ENCODE measurements at regions not wholly inside any gene's neighbourhood (a gene's known extent, or its start where the extent isn't known, plus 50 kb on each side); places are given as distances from the start of the nearest gene placed in this dataset.

DNA sequence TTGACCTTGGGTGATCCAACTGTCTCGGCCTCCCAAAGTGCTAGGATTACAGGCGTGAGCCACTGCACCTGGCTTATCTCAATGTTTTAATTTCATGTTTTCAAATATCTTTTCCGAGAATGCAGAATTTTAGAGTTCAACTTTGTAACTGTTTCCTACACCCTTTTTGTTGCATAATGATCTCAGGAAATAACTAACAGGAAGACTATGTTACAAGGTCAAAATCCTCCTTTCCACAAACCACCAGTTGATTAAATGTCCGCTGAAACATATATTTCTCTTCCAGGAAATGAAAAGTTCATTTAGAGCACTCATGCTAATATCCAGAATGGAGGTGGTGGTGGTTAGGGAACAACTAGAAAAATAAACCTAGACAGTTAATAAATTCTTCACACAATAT is 377.8 kb downstream of the PPP4R3C start:
- TF ChIP-seq, protein P1, sequence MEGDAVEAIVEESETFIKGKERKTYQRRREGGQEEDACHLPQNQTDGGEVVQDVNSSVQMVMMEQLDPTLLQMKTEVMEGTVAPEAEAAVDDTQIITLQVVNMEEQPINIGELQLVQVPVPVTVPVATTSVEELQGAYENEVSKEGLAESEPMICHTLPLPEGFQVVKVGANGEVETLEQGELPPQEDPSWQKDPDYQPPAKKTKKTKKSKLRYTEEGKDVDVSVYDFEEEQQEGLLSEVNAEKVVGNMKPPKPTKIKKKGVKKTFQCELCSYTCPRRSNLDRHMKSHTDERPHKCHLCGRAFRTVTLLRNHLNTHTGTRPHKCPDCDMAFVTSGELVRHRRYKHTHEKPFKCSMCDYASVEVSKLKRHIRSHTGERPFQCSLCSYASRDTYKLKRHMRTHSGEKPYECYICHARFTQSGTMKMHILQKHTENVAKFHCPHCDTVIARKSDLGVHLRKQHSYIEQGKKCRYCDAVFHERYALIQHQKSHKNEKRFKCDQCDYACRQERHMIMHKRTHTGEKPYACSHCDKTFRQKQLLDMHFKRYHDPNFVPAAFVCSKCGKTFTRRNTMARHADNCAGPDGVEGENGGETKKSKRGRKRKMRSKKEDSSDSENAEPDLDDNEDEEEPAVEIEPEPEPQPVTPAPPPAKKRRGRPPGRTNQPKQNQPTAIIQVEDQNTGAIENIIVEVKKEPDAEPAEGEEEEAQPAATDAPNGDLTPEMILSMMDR (IDR thresholded peaks at IDR 0.05; ENCODE audit: low read depth, low read length) = no peak
- in situ Hi-C loops (cut with HindIII; ENCODE audit: low sequenced_read_pairs) = no loop called here
- no peak for DNase-seq (ENCODE audit: low read depth, low spot score)
- no peak overlapping the region for H3K4me3 ChIP-seq (ENCODE audit: low read depth, low read length)

DNA sequence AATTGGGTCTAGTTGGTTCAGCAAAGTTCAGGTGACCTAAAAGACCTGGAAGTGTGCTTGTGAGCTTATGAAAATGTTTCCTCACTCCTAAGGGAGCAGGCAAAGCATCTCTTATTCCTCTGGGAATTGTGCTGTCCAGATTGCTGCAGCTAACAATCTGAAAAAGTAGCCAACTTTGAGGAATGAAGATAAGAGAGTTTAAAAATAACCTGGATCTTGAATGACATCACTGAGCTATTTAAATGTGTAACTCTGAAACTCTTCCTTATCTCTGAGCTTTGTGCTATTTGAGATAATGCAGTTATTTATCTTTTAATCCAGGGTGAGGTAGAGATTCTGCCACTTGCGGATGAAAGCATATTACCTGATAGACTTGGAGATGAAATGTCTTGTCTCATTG is 384.8 kb downstream of the PPP4R3C start:
- no peak overlapping the region for H3K4me3 ChIP-seq (ENCODE audit: low read depth, low read length)
- TF ChIP-seq, protein P1 (IDR thresholded peaks at IDR 0.05; ENCODE audit: low read depth, low read length) = no peak
- DNase-seq (ENCODE audit: low read depth, low spot score) = no peak
- in situ Hi-C loops (cut with HindIII; ENCODE audit: low sequenced_read_pairs) = no loop called here

DNA sequence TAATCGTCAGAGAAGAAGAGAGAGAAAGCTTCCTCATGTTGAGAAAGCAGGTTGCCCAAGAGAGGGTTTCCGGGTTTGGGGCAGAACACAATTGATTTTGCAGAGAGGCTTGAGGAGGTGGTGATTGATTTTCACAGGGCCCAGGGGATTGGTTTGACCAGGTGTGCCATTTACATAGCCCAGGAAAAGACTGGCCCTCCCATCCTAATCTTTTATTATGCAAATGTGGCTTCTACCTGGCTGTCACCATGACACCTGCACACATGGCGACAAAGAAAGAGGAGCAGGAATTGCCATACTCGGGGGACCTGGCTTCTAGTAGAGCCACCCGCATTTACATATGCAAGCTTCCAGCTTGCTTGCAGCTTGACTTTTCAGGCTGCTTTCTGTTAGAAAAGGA is 405.3 kb downstream of the PPP4R3C start:
- no peak for DNase-seq (ENCODE audit: low read depth, low spot score)
- TF ChIP-seq, protein P1 (IDR thresholded peaks at IDR 0.05; ENCODE audit: low read depth, low read length) = no peak
- H3K4me3 ChIP-seq (ENCODE audit: low read depth, low read length) = no peak overlapping the region
- in situ Hi-C loops (cut with HindIII; ENCODE audit: low sequenced_read_pairs) = no loop called here

DNA sequence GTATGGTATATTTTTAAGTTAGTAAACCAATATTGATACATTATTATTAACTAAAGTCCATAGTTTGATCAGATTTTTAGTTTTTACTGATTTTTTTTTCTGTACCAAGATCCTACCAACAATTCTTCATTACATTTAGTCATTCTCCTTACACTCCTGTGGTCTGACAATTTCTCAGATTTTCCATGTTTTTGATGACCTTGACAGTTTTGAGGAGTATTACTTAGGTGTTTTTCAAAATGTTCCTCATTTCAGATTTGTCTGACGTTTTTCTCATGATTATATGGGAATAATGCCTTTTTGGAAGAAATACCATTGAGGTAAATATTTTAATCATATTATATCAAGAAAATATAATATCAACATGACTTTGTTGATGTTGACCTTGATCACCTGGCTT is 423.8 kb downstream of the PPP4R3C start:
- DNase-seq (ENCODE audit: low read depth, low spot score) = no peak
- no peak overlapping the region for H3K4me3 ChIP-seq (ENCODE audit: low read depth, low read length)
- TF ChIP-seq, protein P1 (IDR thresholded peaks at IDR 0.05; ENCODE audit: low read depth, low read length) = no peak
- in situ Hi-C loops (cut with HindIII; ENCODE audit: low sequenced_read_pairs) = no loop called here

DNA sequence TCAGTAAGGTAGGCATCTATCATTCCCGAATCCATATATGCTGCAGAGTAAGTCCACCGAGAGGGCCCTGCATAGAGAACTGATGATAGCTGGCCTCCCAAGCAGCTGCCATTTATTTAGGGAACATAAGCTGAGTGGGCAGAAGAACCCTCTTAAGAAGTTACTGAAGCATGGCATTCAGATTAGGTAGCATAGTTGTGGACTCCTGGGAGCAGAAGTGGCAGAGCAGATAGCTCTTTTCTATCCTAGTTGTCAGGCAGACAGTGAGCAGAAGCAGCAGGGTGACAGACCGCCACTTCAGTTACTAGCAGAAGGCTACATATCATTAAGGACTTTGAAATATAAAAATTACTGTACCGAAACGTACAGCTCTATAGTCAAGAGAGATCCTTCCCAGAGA is 454.7 kb downstream of the PPP4R3C start:
- no peak overlapping the region for H3K4me3 ChIP-seq (ENCODE audit: low read depth, low read length)
- DNase-seq (ENCODE audit: low read depth, low spot score) = no peak
- TF ChIP-seq, protein P1 (IDR thresholded peaks at IDR 0.05; ENCODE audit: low read depth, low read length) = no peak
- in situ Hi-C loops (cut with HindIII; ENCODE audit: low sequenced_read_pairs) = no loop called here

DNA sequence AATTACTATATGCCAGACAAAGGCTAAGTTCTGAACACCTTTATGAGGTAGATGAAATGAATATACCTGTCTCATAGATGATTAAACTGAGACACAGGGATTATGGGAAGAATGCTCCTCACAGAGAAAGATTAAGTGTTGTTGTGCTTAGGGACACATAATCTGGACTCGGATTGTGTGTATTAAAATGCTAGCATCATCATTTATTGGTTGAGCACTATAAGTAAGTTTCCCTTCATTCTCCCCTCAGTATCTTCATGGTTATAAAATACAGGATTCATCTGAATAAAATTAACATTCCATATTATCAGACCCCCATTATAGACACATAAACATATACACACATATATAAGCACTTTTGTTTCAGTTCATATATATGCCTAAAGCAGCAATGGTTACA is 463.5 kb downstream of the PPP4R3C start:
- DNase-seq (ENCODE audit: low read depth, low spot score) = no peak
- TF ChIP-seq, protein P1 (IDR thresholded peaks at IDR 0.05; ENCODE audit: low read depth, low read length) = no peak
- in situ Hi-C loops (cut with HindIII; ENCODE audit: low sequenced_read_pairs) = no loop called here
- H3K4me3 ChIP-seq (ENCODE audit: low read depth, low read length) = no peak overlapping the region

DNA sequence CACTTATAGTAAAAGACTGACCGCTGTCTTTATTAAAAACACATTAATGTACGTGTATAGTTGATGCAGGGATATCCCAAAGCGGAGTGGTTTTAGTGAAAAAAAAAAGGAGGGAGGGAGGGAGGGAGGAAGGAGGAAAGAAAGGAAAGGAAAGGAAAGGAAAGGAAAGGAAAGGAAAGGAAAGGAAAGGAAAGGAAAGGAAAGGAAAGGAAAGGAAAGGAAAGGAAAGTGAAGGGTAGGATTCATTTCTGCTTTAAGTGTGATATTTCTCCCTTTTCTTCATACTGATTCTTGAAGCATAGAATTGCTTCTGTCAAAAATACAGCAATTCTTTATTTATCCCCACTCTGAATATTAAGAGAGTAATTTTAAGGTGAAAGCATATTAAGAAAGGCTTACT is 504.9 kb downstream of the PPP4R3C start:
- no peak overlapping the region for H3K4me3 ChIP-seq (ENCODE audit: low read depth, low read length)
- TF ChIP-seq, protein P1 (IDR thresholded peaks at IDR 0.05; ENCODE audit: low read depth, low read length) = no peak
- in situ Hi-C loops (cut with HindIII; ENCODE audit: low sequenced_read_pairs) = no loop called here
- DNase-seq (ENCODE audit: low read depth, low spot score) = no peak

Measured in astrocyte of the spinal cord (primary cell).